ENCODE measurements at regions not wholly inside any gene's neighbourhood (a gene's known extent, or its start where the extent isn't known, plus 50 kb on each side); places are given as distances from the start of the nearest gene placed in this dataset.

DNA sequence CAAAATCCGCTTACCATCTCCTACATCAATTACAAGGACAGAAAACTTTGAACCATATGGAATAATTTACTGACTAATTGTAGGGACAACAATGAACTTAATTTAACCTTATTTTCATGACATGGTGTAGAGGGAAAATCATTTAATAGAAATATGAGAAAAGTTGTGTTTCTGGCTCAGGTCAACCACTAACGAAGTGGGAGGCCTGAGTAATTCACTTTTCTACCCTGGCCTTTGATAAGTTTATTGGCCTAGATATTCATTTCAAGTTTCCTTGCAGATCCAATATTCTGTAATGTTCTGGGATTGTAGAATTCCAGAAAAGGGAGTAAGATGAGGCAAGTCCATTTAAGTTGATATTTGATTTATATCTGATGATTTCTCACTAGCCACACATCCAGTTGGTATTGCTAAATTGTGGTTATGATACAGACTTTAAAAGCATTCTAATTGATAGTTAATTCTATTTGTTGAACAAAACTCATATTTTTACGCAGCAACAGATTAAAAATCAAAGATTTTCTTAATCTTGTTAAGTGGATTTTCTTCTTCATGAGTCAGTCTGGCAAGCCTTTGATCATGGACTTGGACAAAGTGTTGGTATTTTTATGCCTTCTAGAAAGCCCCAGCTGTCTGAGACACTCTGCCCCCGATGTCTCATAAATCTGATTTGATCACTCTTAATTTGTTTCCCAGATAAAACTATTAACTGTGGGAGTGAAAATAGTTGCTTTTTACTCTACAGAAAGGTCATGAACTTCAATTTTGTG lies 336.5 kb downstream of the TMEM135 start:
- H3K27ac ChIP-seq (ENCODE audit: insufficient read length, low read depth, low read length): no peak overlapping the region
- TF ChIP-seq, protein P1, sequence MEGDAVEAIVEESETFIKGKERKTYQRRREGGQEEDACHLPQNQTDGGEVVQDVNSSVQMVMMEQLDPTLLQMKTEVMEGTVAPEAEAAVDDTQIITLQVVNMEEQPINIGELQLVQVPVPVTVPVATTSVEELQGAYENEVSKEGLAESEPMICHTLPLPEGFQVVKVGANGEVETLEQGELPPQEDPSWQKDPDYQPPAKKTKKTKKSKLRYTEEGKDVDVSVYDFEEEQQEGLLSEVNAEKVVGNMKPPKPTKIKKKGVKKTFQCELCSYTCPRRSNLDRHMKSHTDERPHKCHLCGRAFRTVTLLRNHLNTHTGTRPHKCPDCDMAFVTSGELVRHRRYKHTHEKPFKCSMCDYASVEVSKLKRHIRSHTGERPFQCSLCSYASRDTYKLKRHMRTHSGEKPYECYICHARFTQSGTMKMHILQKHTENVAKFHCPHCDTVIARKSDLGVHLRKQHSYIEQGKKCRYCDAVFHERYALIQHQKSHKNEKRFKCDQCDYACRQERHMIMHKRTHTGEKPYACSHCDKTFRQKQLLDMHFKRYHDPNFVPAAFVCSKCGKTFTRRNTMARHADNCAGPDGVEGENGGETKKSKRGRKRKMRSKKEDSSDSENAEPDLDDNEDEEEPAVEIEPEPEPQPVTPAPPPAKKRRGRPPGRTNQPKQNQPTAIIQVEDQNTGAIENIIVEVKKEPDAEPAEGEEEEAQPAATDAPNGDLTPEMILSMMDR (conservative IDR thresholded peaks at IDR 0.05): no peak
- no peak for DNase-seq
- no peaks in the 10 kb centered on the region for H3K4me1 ChIP-seq (ENCODE audit: insufficient read depth, low read length)
- H3K9me3 ChIP-seq (ENCODE audit: control insufficient read depth, low read depth, low read length): no peaks in the 10 kb centered on the region
- H3K79me2 ChIP-seq (ENCODE audit: insufficient read depth, low read length): no peaks in the 10 kb centered on the region
- no peak overlapping the region for H2BK120ac ChIP-seq (ENCODE audit: low read depth, low read length, poor library complexity, severe bottlenecking)
- H3K56ac ChIP-seq (ENCODE audit: insufficient read length, low read depth, low read length): no peak overlapping the region
- no peak overlapping the region for H4K91ac ChIP-seq (ENCODE audit: insufficient read length, low read depth, low read length)
- H2BK15ac ChIP-seq (ENCODE audit: low read depth, low read length): no peak overlapping the region
- Mint-ChIP-seq H3K9me3 (peaks cover 2 to 4% of the 10 kb centered on the region in 2 experiments; a peak in 1 of 5 replicates), H3K27ac (no peak overlapping the region), H3K4me3 (no peak overlapping the region), H3K4me1 (peaks cover 17 to 21% of the 10 kb centered on the region in 2 experiments), H3K27me3 (ENCODE audit: low read depth) (no peaks in the 10 kb centered on the region), H3K36me3 (ENCODE audit: insufficient read depth in 1 of 3, low read depth in 3 of 3) (peaks cover 0 to 5% (median 4%) of the 10 kb centered on the region in 3 experiments; a peak in 4 of 7 replicates)
- no peak overlapping the region for H2BK20ac ChIP-seq (ENCODE audit: low read depth, low read length, poor library complexity, severe bottlenecking)
- no peak overlapping the region for H4K5ac ChIP-seq (ENCODE audit: insufficient read length, low read depth, low read length)
- H3K23me2 ChIP-seq (ENCODE audit: insufficient read length, low read depth, low read length, poor library complexity, severe bottlenecking): no peaks in the 10 kb centered on the region
- no peak overlapping the region for H3K9ac ChIP-seq (ENCODE audit: extremely low read depth, insufficient read length, low read length)
- no peaks in the 10 kb centered on the region for H4K20me1 ChIP-seq (ENCODE audit: control insufficient read depth, insufficient read depth, insufficient read length)
- no peak overlapping the region for H4K8ac ChIP-seq (replicated peaks; ENCODE audit: insufficient read length, low read depth, low read length)
- no peaks in the 10 kb centered on the region for H3K27me3 ChIP-seq (ENCODE audit: insufficient read depth, low read length)
- H2BK12ac ChIP-seq (ENCODE audit: insufficient read length, low read depth, low read length): no peak overlapping the region
- no peak overlapping the region for H2AFZ ChIP-seq (ENCODE audit: low read length)
- no peak overlapping the region for H3K4ac ChIP-seq (ENCODE audit: low read depth, low read length)
- H3K23ac ChIP-seq (ENCODE audit: insufficient read length, low read depth, low read length): no peak overlapping the region
- 100% methylated on average over 1 of the region's 4 CpGs for WGBS (ENCODE audit: extremely low coverage, insufficient read length, low lambda C conversion rate)
- H3K79me1 ChIP-seq (ENCODE audit: insufficient read depth, low read depth, low read length, poor library complexity, severe bottlenecking): no peaks in the 10 kb centered on the region
- no peak overlapping the region for H3K18ac ChIP-seq (ENCODE audit: insufficient read length, low read depth, low read length)
- H3K4me2 ChIP-seq (ENCODE audit: insufficient read depth, insufficient read length, low read length): no peak overlapping the region
- H2BK5ac ChIP-seq (ENCODE audit: insufficient read length, low read length): no peak overlapping the region
- H3T11ph ChIP-seq (ENCODE audit: low read length): no peak overlapping the region
- H2AK5ac ChIP-seq (ENCODE audit: insufficient read length, low read length): no peak overlapping the region
- no peak overlapping the region for H3K14ac ChIP-seq (ENCODE audit: insufficient read depth, low read length)

All from H9 (cell line).